MM.1S (cell line): ENCODE measurements at regions not wholly inside any gene's neighbourhood (a gene's known extent, or its start where the extent isn't known, plus 50 kb on each side); places are given as distances from the start of the nearest gene placed in this dataset.
"Not testable (repeated sequence)": the region's sequence is repeated elsewhere in the genome, so short reads cannot be mapped to it uniquely, and the experiment has no call there.

Experiments
- EZH2 ChIP-seq: fragments of 300-600 bp; sonication (generic); optimal IDR thresholded peaks from 2 replicates; pipeline ENCODE3; 2017; ENCODE audit warnings: low read depth, mild to moderate bottlenecking, antibody characterized with exemption, low read length, mixed read lengths
- EZH2phosphoT487 ChIP-seq: fragments of 300-600 bp; sonication (generic); IDR thresholded peaks from 2 replicates; pipeline ENCODE4 v1.6.1; 2018; ENCODE audit warnings: antibody characterized with exemption, low read length
- TF ChIP-seq, protein P1 (sequence below): fragments of 300-600 bp; sonication (generic); IDR thresholded peaks from 2 replicates; pipeline ENCODE4 v1.5.1; 2016; ENCODE audit warnings: antibody characterized with exemption, low read length, mixed read lengths

DNA sequence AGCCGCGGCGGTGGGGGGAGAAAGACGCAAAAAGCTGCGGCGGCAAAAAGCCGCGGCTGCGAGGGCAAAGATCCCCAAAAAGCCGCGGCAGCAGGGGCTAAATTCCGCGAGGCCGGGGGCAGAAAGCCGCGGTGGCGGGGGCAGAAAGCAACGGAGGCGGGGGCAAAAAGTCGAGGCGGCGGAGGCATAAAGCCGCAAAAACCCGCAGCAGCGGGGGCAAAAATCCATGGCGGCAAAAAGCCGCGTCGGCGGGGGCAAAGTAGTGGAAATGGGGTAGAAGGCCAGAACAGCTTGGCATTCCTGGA is 1669.2 kb downstream of the RPIA start:
- TF ChIP-seq, protein P1, sequence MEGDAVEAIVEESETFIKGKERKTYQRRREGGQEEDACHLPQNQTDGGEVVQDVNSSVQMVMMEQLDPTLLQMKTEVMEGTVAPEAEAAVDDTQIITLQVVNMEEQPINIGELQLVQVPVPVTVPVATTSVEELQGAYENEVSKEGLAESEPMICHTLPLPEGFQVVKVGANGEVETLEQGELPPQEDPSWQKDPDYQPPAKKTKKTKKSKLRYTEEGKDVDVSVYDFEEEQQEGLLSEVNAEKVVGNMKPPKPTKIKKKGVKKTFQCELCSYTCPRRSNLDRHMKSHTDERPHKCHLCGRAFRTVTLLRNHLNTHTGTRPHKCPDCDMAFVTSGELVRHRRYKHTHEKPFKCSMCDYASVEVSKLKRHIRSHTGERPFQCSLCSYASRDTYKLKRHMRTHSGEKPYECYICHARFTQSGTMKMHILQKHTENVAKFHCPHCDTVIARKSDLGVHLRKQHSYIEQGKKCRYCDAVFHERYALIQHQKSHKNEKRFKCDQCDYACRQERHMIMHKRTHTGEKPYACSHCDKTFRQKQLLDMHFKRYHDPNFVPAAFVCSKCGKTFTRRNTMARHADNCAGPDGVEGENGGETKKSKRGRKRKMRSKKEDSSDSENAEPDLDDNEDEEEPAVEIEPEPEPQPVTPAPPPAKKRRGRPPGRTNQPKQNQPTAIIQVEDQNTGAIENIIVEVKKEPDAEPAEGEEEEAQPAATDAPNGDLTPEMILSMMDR = not testable (repeated sequence)
- TF ChIP-seq EZH2, EZH2phosphoT487: not testable (repeated sequence)
